NCI-H526 (cell line): ENCODE measurements at regions not wholly inside any gene's neighbourhood (a gene's known extent, or its start where the extent isn't known, plus 50 kb on each side); places are given as distances from the start of the nearest gene placed in this dataset.
"Not testable (repeated sequence)": the region's sequence is repeated elsewhere in the genome, so short reads cannot be mapped to it uniquely, and the experiment has no call there.

Source experiments
- DNase-seq, 2 experiments: peaks; one replicate each; lab custom pipeline; 2025; lab: John Stamatoyannopoulos, UW

- DNase-seq: no peak
Measured at GRCh38 chr11:13782390-13783075, 114.1 kb downstream of the FAR1 start.

- DNase-seq: no peak
Measured at GRCh38 chr11:13784441-13784840, 116.0 kb downstream of the FAR1 start.

- DNase-seq: no peak
Measured at GRCh38 chr11:13784855-13785254, 116.4 kb downstream of the FAR1 start.

- no peak for DNase-seq
Measured at GRCh38 chr11:13786688-13787087, 118.2 kb downstream of the FAR1 start.

- DNase-seq: not testable (repeated sequence)
Measured at GRCh38 chr11:13797616-13798015, 129.1 kb downstream of the FAR1 start.

- no peak for DNase-seq
Measured at GRCh38 chr11:13800901-13801300, 132.4 kb downstream of the FAR1 start.

GRCh38 chr11:13818325-13818724 is 144.2 kb upstream of the SPON1 start:
- no peak for DNase-seq

- DNase-seq: no peak
Measured at GRCh38 chr11:13826505-13827278, 135.8 kb upstream of the SPON1 start.

GRCh38 chr11:13831696-13832095 is 130.8 kb upstream of the SPON1 start:
- DNase-seq: no peak

GRCh38 chr11:13834463-13834862 is 128.1 kb upstream of the SPON1 start:
- peak in 1 of 2 experiments; percentile 15 for DNase-seq

- DNase-seq: no peak
Measured at GRCh38 chr11:13836666-13837065, 125.9 kb upstream of the SPON1 start.

GRCh38 chr11:13837286-13837685 is 125.2 kb upstream of the SPON1 start:
- DNase-seq: no peak

- DNase-seq: no peak
Measured at GRCh38 chr11:13841393-13841792, 121.1 kb upstream of the SPON1 start.

GRCh38 chr11:13848031-13848430 is 114.5 kb upstream of the SPON1 start:
- no peak for DNase-seq

- no peak for DNase-seq
Measured at GRCh38 chr11:13850231-13851005, 112.1 kb upstream of the SPON1 start.

- DNase-seq: no peak
Measured at GRCh38 chr11:13851691-13852090, 110.8 kb upstream of the SPON1 start.

GRCh38 chr11:13852481-13852880 is 110.0 kb upstream of the SPON1 start:
- no peak for DNase-seq

- DNase-seq: peak; percentile 18 to 53
Measured at GRCh38 chr11:13857828-13858227, 104.7 kb upstream of the SPON1 start.

GRCh38 chr11:13859892-13860291 is 102.6 kb upstream of the SPON1 start:
- no peak for DNase-seq

GRCh38 chr11:13861411-13861810 is 101.1 kb upstream of the SPON1 start:
- DNase-seq: no peak

GRCh38 chr11:13862845-13863392 is 99.6 kb upstream of the SPON1 start:
- no peak for DNase-seq

- no peak for DNase-seq
Measured at GRCh38 chr11:13868710-13869397, 93.7 kb upstream of the SPON1 start.
